ENCODE measurements at regions not wholly inside any gene's neighbourhood (a gene's known extent, or its start where the extent isn't known, plus 50 kb on each side); places are given as distances from the start of the nearest gene placed in this dataset.

- no peak for TF ChIP-seq CTCF (conservative IDR thresholded peaks at IDR 0.05)
- no peak for TF ChIP-seq EZH2 (IDR thresholded peaks at IDR 0.05; ENCODE audit: low read depth)
Measured at GRCh38 chr13:44690376-44690775, 114.2 kb upstream of the TSC22D1 start.
